Activated T-cell treated with anti-CD3 and anti-CD28 coated beads, Interleukin-2, amount 50 U/mL, for 48 hours (primary cell): ENCODE measurements at regions not wholly inside any gene's neighbourhood (a gene's known extent, or its start where the extent isn't known, plus 50 kb on each side); places are given as distances from the start of the nearest gene placed in this dataset.

Experiments used
- DNase-seq, 2 experiments: peaks; one replicate each; pipeline ENCODE4 v3.0.0-alpha.2; 2020

DNA sequence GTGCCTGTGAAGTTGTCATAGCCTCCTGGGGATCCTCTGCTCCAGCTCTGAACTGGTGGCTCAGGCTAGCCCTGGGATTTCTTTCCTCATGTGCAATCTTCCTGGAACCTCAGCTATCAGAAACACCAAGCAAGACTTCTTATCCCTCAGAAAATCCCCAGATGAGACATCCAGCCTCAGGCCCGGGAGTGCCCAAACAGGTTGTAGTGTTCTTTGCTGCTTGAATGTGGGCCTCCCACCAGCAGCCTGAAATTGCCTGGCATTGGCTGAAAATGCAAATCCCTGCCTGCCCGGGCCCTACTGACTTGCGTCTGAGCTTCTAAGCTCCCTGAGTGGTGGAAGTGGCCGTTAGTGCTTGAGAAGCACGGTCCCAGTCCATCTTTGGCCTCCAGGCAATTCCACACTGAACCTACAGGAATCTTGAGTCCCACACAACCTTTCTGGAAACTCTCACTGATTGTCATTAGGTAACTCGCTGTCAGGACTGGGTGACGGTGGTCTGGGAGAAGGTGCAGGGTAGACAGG is 146.8 kb downstream of the ZBTB18 start:
- no peak for DNase-seq

DNA sequence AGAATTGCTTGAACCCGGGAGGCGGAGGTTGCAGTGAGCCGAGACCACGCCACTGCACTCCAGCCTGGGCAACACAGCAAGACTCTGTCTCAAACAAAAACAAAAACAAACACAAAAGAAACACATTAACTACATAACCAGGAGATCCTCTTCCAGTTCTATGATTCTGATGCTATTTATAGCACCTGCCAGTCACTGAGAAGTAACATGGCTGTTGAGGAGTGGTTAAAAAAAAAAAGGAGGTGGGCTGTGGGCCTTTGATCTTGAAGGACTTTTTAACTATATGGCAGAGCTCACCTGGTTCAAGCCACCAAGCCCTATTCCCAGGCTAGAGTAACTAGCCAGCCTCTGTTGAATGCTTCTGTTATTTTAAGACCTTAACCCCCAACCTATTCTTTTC is 148.8 kb downstream of the ZBTB18 start:
- DNase-seq = no peak

DNA sequence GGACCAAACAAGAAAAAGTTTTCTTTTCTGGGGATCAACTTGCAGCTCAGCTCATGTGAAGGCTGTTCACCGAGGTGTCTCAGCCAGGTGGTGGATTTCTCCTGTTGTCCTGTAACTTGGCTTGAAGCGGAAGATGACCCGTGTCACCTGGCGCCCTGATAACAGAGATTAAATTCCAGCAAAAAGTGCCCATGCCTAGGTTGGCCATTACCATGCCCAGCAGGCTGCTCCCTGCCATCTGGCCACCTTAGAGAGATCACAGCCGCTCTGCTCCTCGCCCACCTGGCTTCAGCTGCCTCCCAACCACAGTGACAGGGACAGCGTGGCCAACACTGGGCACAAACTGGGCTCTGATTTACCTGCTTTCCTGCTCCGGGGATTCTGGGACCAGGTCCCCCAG is 149.5 kb downstream of the ZBTB18 start:
- DNase-seq = no peak

DNA sequence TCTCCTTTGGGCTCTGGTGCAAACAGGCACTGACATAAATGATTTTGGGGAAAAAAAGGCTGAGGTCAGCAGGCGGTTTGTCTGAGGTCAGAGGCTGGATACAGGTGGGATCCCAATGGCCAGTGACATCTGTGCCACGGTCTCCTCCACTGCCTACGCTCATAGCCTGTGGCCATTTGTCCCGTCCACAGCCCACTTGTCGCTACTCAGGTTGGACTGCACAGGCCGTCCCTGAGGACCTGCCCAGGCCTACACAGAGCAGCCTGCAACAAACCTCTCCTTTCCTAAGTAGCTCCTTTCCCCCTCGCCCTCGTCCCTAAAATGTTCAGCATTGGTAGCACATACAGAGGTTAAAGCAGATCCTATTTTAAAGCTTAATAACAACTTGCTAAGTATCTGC is 150.7 kb downstream of the ZBTB18 start:
- no peak for DNase-seq

DNA sequence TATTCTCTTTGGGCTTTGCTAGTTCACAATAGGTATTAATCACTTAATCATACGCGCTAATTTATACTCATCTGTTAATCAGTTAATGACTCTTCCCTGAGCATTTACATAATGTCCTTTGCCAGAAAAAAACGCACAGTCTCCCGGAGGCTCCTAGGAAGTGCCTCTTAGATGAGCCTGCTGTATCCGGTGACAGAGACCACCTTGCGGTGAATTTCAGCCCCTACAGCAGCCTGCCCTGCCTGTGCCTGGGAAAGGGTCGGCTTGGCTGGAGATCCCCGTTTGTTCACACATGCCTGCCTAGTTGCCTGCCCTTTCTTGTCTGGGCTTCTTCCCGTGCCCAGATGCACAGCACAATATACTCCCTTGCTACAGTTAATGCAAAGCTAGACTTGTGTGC is 152.9 kb downstream of the ZBTB18 start:
- no peak for DNase-seq

DNA sequence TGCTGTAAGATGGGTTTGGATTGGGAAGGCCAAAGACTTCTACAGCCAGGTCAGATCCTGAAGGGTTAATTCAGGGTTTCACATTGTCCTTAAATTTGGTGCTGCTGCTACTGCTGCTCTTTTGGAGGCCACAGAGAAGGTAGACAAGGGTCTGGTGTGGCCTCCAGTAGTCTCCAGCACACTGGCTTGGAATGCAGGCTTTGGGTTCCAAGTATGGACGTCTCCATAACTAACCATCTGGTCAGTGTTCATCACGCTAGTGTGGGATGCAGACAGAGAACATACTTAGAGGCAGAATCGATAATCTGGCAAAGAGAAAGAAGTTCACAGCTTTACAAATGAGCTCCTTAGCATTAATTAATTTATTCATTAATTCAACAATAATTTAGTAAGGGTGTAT is 154.1 kb downstream of the ZBTB18 start:
- no peak for DNase-seq

DNA sequence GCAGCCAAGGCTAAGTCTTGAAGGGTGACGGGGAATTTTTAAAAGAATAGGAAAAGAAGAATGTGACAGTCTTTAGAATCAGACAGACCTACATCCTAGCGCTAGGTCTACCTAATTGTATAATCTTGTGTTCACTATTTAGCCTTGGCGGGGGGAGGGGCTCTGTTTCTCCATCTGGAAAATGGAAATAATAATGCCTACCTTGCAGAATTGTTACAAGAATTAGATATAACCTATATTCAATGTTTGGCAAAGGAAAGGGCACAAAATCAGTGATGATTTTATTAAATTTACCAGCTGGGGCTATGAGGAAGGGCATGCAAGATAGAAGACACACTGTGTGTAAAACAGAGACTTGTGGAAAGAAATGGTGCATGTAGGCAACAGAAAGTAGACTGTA is 154.8 kb downstream of the ZBTB18 start:
- no peak for DNase-seq

DNA sequence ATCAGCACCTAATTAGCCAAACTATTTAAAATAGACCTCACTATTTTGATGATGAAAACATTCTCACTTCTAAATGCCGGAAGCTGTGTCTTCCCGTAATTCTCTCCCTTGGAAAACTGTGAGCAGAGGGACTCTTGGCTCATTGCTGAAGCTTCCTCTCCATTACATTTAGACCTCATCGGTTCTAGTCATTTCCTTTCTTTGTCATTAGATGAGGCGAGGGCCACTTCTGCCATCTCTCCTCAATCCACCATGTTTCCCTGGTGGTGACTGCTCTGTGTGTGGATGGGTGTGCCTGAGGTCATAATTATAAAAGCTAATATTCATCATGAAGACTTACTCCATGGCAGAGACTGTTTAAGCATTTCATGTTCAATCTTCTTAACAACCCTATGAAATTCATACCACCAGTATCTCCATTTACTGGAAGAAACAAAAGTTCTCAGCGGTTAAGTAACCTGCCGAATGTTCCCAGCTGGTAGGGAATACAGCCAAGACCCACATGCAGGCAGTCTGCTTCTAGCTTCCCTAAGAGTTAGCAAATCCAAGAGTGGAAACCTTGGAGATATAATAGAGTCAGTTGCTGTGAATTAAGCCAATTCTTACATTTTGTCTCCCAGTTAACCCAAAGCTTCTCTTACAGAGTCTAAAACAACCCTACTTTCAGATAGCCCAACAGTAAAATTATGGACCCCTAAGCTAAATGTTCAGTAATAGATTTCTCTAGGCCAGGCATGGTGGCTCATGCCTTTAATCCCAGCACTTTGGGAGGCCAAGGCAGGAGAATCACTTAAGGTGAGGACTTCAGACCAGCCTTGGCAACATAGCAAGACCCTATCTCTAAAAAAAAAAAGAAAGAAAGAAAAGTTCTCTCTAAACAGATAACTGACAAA is 156.2 kb downstream of the ZBTB18 start:
- no peak for DNase-seq

DNA sequence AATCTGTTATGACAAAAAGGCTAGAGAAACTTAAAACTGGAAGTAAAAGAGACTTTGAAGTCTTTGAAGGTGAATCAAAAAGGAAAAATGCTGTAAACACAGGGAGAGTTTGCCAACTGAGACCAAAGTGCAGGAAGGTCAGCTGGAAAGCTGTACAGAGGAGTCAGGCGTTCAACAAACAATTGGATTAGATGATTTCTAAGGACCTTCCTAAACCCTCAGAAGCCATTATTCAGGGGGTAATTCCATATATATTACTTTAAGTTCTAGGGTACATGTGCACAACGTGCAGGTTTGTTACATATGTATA is 156.8 kb downstream of the ZBTB18 start:
- no peak for DNase-seq

DNA sequence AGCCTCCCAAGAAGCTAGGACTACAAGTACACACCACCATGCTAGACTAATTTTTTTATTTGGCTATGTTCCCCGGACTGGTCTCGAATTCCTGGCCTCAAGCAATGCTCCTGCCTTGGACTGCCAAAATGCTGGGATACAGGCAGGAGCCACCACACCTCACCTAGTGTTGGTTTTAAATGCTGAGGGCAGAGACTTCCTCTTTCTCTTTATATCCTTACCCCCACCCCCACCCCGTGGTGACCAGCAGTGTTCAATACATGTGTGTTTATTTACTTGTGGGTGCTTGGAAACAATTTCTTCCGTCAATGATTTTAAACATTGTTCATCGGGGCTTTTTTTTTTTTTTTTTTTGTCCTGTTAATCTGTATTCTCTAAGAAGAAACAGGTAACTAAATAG is 158.9 kb downstream of the ZBTB18 start:
- no peak for DNase-seq

DNA sequence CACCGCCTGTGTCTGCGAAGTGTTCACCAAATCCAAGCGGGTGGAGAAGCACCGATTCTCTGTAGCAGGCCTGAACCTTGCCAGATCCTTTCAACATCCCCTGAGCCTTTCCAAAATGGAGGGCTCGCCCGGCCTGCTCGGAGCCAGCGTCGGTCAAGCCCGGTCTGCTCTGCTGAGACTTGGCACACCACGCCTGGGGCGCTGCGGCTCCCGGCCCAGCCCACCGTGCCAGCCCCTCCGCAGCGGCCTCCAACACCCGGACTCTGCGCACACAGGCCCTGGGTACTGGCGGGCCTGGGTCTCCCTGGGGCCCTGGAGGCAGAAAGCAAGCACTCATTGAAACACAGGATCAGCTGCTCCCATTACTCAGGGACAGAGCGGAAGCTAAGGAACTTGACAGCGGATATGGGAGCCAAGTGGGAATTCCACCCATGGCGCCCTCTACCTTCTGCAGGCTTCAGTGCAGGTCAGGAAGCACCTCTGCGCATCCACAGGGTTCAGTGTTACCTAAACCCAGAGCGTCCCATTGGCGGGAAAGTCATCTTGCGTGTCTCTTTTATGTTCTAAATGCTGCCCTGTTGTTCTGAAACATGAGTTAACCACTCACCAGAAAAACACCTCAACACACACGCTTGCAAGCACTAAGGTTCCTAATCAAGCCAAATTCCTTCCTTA is 159.9 kb downstream of the ZBTB18 start:
- no peak for DNase-seq

DNA sequence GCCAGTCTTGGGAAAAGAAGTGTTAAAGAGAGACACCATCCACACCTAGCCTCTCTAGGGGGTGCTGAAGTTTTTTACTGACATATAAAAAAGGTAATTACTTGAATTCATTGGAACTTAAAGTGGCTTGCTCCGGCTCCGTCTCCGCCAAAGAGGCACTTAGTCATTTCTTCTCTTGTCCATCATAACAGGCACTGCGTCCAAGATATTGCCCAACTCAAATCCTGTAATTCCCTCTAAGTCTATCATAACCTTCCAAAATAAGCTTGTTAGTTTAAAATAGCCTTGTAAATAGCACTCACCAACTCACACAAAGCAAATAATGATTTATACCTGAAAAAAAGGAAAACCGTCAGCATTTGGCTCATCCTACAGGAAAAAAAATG is 160.5 kb downstream of the ZBTB18 start:
- DNase-seq = no peak

DNA sequence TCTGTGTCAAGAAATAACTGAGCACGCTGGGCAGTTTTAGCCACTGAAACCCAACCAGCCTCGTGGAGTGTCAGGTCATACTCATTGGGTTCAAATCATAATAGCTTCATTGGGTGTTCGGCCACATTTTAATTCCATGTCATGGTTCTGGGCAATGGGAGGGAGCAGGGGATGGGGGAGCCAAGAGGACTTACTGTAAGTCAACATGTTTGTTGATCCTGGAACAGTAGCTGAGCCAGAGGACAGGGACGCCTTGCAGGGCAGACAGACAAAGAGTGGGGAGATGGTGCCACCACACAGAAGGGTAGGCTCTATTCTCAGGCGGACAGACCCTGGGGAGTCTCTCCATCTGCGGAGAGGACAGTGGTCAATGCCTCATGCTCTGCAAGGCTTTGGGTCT is 161.1 kb downstream of the ZBTB18 start:
- no peak for DNase-seq

DNA sequence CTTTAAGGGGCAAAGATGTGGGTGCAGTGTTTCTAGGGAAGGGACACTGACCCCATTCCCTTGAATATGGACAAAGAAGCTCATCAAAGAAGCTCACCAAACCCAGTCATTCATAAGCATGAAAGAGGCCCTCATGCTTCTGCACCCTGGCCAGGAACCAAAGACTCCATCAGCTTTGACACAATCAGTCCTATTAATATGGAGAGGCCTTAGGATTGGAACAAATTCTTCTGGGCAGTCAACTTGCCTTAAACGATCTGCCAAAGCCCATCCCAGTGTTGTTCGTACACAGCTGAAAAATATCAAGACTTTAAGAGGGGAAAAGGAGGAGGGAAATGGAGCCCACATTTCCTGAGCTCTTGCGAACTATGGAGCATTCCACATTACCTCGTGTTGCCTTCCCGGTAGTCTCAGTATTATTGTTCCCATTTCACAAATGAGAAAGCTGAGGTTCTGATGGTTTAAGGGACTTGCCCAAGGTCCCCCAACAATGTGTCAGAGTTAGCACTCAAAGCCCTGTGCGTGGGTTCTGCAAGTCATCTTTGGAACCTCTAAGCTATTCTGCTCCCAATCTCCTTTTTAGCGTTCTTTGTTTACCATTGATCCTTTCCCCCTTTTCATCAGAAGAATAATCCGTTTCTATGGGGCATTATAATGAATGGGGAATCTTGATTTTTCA is 161.9 kb downstream of the ZBTB18 start:
- DNase-seq = no peak

DNA sequence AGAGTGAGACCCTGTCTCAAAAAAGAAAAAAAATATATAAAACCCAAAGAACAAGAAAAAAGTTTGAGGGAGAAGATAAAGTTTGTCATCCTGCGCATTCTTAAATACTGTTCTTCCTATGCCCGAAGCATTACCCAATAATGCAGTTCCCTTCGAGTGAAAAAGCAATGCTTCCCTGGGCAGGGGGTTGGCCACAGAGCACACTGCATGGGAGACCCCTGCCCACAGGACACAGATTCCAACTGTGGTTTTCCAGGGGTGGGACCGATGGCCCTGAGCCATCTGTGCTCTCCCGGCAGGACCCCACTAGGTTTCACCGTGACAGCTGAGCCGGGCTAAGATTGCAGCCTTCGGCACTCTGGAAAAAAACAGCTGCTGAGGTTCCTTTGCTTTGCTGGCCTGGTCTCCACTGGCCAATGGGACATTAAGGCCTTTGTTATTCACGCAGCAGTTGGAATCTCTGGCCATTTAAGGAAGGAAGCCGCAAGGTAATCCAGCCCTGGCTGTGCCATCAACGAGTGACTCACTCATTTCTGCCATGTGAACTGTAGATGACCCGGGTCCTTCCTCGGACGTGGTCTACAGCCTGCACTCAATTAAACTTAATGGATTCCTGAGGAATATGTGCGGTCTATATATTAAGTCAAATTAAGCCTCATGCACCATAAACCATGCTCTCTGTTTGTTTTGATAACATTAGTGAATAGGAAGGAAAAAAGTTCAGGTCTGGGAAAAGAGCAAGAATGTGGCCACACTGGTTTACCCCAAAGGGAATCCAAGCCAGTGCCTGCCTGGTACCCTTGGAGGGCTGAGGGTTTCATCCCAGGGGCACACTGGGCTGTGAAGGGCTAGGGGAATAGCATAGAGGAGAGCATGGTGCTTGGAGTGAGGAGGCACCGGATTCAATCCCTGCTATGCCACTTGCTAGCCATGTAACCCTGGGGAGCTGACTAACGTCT is 163.2 kb downstream of the ZBTB18 start:
- no peak for DNase-seq

DNA sequence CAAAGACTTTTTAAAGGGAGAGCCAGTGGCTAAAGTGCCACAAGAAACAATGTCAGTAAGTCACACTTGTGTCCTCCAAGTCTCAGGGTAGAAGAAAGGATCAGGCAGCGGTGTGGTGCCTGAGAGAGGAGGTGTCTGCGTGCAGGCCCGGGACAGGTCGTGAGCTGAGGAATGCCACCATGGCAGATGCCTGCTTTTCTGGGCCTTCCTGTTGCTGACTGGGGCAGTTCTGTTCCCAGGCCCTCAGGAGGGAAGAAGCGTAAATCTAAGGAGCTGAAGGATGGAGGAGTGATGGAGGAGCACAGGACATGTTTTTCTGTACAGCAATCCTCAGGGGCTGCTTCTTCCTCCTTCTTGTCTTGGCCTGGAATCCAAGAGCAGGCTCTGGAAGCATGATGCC is 165.8 kb downstream of the ZBTB18 start:
- DNase-seq = no peak

DNA sequence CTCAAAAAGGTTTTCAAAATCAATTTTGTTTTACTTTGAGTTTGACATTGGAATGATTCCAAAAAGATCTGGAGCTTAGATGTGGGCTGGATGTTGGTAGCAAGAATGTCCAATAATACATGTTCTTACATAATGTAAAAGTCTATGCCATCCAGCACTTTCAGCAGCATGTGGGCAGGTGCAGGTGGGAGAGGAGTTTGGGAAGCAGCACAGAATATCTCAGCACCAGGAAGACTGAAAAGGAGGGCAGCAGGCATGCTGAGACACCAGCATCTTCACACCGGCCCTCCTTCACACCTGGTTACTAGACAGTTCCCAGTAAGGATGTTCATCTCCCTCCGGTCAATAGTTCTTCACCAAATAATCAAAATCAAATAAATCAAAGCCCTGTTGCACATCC is 166.6 kb downstream of the ZBTB18 start:
- no peak for DNase-seq

DNA sequence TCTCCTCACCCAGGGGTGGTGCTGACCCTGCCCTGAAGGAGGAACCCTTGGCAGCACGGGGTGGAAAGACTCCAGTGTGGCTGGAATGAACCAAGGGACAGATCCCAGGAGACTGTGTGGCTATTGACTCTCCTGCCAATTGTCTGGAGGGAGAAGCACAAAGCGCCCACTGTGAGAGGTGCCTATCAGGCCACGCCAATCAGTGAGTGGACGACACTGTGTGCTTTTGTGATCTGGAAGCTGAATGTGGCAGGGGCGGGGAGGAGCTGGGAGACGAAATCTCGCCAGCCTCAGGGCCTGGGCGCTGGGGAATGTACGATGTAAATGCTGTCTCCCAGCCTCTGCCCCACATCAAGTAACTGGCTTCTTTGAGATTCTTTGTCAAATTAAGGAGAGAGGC is 167.1 kb downstream of the ZBTB18 start:
- DNase-seq = no peak

DNA sequence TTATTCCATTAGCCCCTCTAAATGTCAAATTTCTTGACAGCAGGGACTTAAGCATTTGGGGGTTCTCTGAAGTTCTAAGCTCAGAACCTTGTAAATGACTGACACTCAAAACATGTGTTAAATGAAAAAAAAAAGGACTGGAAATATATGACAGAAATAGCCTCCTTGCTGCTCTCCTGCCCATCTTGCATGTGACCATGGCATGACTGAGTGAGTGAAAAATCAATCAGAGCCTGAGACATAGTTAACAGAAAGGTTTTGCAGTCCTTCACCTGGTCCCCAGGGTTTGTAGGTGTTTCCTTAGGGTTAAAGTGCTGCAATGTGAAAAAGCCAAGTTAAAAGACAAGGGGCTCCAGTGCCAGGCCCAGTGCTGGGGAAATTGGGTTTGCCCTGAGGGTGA is 168.1 kb downstream of the ZBTB18 start:
- DNase-seq = no peak

DNA sequence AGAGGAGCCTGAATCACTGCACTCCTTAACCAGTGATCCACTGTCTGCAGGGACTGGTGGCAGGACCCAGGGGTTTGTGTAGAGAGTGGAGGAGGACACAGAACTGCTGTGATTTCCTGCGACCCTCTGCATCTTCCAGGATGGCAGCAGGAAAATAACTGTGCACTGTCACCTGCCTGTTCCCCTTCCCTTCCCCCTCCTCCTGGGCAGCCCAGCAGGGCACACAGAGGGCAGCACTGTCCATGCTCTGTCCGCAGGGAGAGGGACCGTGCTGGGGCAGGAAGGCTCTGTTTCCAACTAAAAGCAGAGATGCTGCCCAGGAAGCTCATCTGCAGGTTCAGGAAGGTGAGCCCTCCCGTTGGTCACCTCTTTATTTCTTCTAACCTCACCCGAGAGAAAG is 168.7 kb downstream of the ZBTB18 start:
- no peak for DNase-seq

DNA sequence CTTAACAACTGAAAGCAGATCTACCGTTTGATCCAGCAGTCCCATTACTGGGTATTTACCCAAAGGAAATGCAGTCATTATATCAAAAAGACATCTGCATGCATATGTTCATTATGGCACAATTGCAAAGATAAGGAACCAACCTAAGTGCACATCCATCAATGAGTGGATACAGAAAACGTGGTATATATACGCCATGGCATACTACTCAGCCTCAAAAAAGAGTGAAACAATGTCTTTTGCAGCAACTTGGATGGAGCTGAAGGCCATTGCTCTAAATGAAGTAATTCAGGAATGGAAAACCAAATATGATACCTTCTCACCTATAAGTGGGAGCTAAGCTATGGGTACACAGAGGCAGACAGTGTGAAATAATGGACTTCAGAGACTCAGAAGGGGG is 169.3 kb downstream of the ZBTB18 start:
- no peak for DNase-seq

DNA sequence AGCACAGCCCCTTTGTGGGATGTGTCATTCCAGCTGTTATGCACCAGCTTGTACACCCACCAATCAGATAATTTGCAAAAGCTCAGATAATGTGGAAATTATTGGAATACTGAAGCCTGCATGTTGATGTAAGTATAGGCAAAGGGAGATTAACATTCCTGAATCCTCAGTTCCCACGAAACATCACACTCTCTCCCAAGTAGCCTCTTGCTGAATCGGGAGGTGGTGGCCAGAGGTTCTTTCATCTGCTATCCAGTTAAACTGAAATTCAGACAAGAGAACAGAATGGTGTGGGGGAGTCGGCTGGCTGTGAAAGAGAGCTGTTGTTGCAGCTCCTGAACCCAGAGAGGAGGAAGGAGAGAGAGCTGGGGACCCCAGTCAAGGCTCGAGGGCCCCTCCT is 170.9 kb downstream of the ZBTB18 start:
- no peak for DNase-seq
